Mesenchymal stem cell (in vitro differentiated cells and primary cell): ENCODE measurements at regions not wholly inside any gene's neighbourhood (a gene's known extent, or its start where the extent isn't known, plus 50 kb on each side); places are given as distances from the start of the nearest gene placed in this dataset.

Source experiments
- DNase-seq: peaks from one replicate; pipeline ENCODE4 v3.0.0-alpha.2; 2013
- H2AFZ ChIP-seq: one replicate; pipeline ENCODE4 v1.6.1; 2013; ENCODE audit warnings: low read depth, mild to moderate bottlenecking, control low read depth, inconsistent platforms, low read length, moderate library complexity
- H2AK5ac ChIP-seq: 2 replicates; pipeline ENCODE4 v1.6.1; 2013; ENCODE audit warnings: low read length, moderate library complexity, mild to moderate bottlenecking, inconsistent platforms; ENCODE audit not compliant: severe bottlenecking
- H2BK120ac ChIP-seq: one replicate; pipeline ENCODE4 v1.6.1; 2013; ENCODE audit warnings: low read depth, mild to moderate bottlenecking, inconsistent platforms, low read length, moderate library complexity
- H2BK12ac ChIP-seq, 2 experiments: one replicate each; pipeline ENCODE4 v1.6.1; 2013; ENCODE audit warnings: inconsistent platforms in 2 of 2, low read length in 2 of 2, mild to moderate bottlenecking in 2 of 2, moderate library complexity in 2 of 2, control low read depth in 1 of 2
- H2BK15ac ChIP-seq: one replicate; pipeline ENCODE4 v1.6.1; 2013; ENCODE audit warnings: mild to moderate bottlenecking, low read depth, inconsistent platforms; ENCODE audit not compliant: poor library complexity, severe bottlenecking
- H2BK5ac ChIP-seq: 2 replicates; pipeline ENCODE4 v1.6.1; 2013; ENCODE audit warnings: low read depth, mild to moderate bottlenecking, low read length, control low read depth, inconsistent platforms; ENCODE audit not compliant: poor library complexity, severe bottlenecking
- H3K14ac ChIP-seq, 2 experiments: one replicate each; pipeline ENCODE4 v1.6.1; 2013; ENCODE audit warnings: inconsistent platforms in 2 of 2, low read length in 2 of 2, control low read depth in 1 of 2, mild to moderate bottlenecking in 1 of 2, moderate library complexity in 1 of 2
- H3K18ac ChIP-seq, 2 experiments: one replicate each; pipeline ENCODE4 v1.6.1; 2013; ENCODE audit warnings: inconsistent platforms in 2 of 2, low read length in 2 of 2, control low read depth in 1 of 2, low read depth in 1 of 2, mild to moderate bottlenecking in 1 of 2
- H3K23ac ChIP-seq, 2 experiments: one replicate each; pipeline ENCODE4 v1.6.1; 2013; ENCODE audit warnings: inconsistent platforms in 2 of 2, low read length in 2 of 2, mild to moderate bottlenecking in 2 of 2, moderate library complexity in 2 of 2, control low read depth in 1 of 2
- H3K27ac ChIP-seq: 2 replicates; pipeline ENCODE4 v1.5.1; 2013; ENCODE audit warnings: mild to moderate bottlenecking, moderate library complexity, low read length, control low read depth, inconsistent platforms; ENCODE audit not compliant: poor library complexity, severe bottlenecking
- H3K27me3 ChIP-seq, 2 experiments: 2 replicates each; pipeline versions ENCODE4 v1.6.1 to v1.7.0; 2013; ENCODE audit warnings: low read length in 2 of 2, mild to moderate bottlenecking in 2 of 2, moderate library complexity in 2 of 2, control low read depth in 1 of 2, inconsistent platforms in 1 of 2; ENCODE audit not compliant: control insufficient read depth in 1 of 2, insufficient read depth in 1 of 2
- H3K36me3 ChIP-seq, 2 experiments: 2 replicates each; pipeline versions ENCODE4 v1.6.1 to v1.7.0; 2013; ENCODE audit warnings: low read length in 2 of 2, control low read depth in 1 of 2, inconsistent platforms in 1 of 2, low read depth in 1 of 2, mild to moderate bottlenecking in 1 of 2; ENCODE audit not compliant: insufficient read depth in 2 of 2, control insufficient read depth in 1 of 2
- H3K4ac ChIP-seq, 2 experiments: one replicate each; pipeline ENCODE4 v1.6.1; 2013; ENCODE audit warnings: inconsistent platforms in 2 of 2, low read length in 2 of 2, mild to moderate bottlenecking in 2 of 2, moderate library complexity in 2 of 2, control low read depth in 1 of 2, low read depth in 1 of 2
- H3K4me1 ChIP-seq: 2 replicates; pipeline ENCODE4 v1.6.1; 2013; ENCODE audit warnings: low read depth, low read length, control low read depth; ENCODE audit not compliant: control insufficient read depth, insufficient read depth
- H3K4me2 ChIP-seq: 2 replicates; pipeline ENCODE4 v1.6.1; 2013; ENCODE audit warnings: low read length, mild to moderate bottlenecking, inconsistent platforms; ENCODE audit not compliant: poor library complexity, severe bottlenecking
- H3K4me3 ChIP-seq, 2 experiments: 2 replicates each; pipeline versions ENCODE4 v1.5.1 to v1.7.0; 2013; ENCODE audit warnings: low read length in 2 of 2, mild to moderate bottlenecking in 2 of 2, control low read depth in 1 of 2, low read depth in 1 of 2; ENCODE audit not compliant: insufficient read depth in 1 of 2
- H3K79me1 ChIP-seq: replicated peaks from 2 replicates; pipeline ENCODE4 v1.6.1; 2013; ENCODE audit warnings: mild to moderate bottlenecking, control low read depth, low read length, inconsistent platforms; ENCODE audit not compliant: poor library complexity, severe bottlenecking
- H3K9ac ChIP-seq: 2 replicates; pipeline ENCODE4 v1.7.0; 2013; ENCODE audit warnings: mild to moderate bottlenecking, low read length, moderate library complexity
- H3K9me3 ChIP-seq: 2 replicates; pipeline ENCODE4 v1.7.0; 2013; ENCODE audit warnings: mild to moderate bottlenecking, low read length; ENCODE audit not compliant: control insufficient read depth
- H4K8ac ChIP-seq: one replicate; pipeline ENCODE4 v1.6.1; 2013; ENCODE audit warnings: inconsistent platforms, mild to moderate bottlenecking, low read length, moderate library complexity
- H4K91ac ChIP-seq: one replicate; pipeline ENCODE4 v1.6.1; 2013; ENCODE audit warnings: mild to moderate bottlenecking, low read length, inconsistent platforms
- WGBS: methylation state at CpG from one replicate; pipeline ENCODE4 v1.1.7; 2013; ENCODE audit warnings: mixed read lengths; 5-methylcytosine and 5-hydroxymethylcytosine counted together

GRCh38 chr1:195047772-195048171 is 1560.5 kb downstream of the KCNT2 start:
- H3K23ac ChIP-seq: no peak overlapping the region
- H3K27ac ChIP-seq: no peak overlapping the region
- H2AFZ ChIP-seq: no peak overlapping the region
- H3K4ac ChIP-seq: no peak overlapping the region
- H2AK5ac ChIP-seq: no peak overlapping the region
- no peaks in the 10 kb centered on the region for H3K36me3 ChIP-seq
- H3K27me3 ChIP-seq: no peaks in the 10 kb centered on the region
- H2BK12ac ChIP-seq: no peak overlapping the region
- H4K8ac ChIP-seq: no peak overlapping the region
- H3K79me1 ChIP-seq: no peaks in the 10 kb centered on the region
- no peaks in the 10 kb centered on the region for H3K4me1 ChIP-seq
- no peak overlapping the region for H2BK5ac ChIP-seq
- no peak overlapping the region for H2BK15ac ChIP-seq
- no peak overlapping the region for H3K4me2 ChIP-seq
- DNase-seq: no peak
- H3K14ac ChIP-seq: no peak overlapping the region
- no peak overlapping the region for H3K9ac ChIP-seq
- H3K4me3 ChIP-seq: no peak overlapping the region
- H3K18ac ChIP-seq: no peak overlapping the region
- 100% methylated on average over 1 of the region's 2 CpGs for WGBS
- peaks cover 13% of the 10 kb centered on the region for H3K9me3 ChIP-seq
- no peak overlapping the region for H2BK120ac ChIP-seq
- no peak overlapping the region for H4K91ac ChIP-seq

- Histone ChIP-seq H4K8ac (no peak overlapping the region), H3K23ac (no peak overlapping the region), H3K4ac (no peak overlapping the region), H2AFZ (no peak overlapping the region), H2BK15ac (no peak overlapping the region), H2BK120ac (no peak overlapping the region), H2AK5ac (no peak overlapping the region), H4K91ac (no peak overlapping the region), H3K14ac (no peak overlapping the region), H3K9ac (no peak overlapping the region), H3K27me3 (no peaks in the 10 kb centered on the region), H3K18ac (no peak overlapping the region), H3K4me1 (no peaks in the 10 kb centered on the region), H3K4me3 (no peak overlapping the region), H3K4me2 (no peak overlapping the region), H2BK5ac (no peak overlapping the region), H3K36me3 (no peaks in the 10 kb centered on the region), H2BK12ac (no peak overlapping the region), H3K27ac (no peak overlapping the region), H3K9me3 (peaks cover 6% of the 10 kb centered on the region), H3K79me1 (no peaks in the 10 kb centered on the region)
- no CpG with 5 or more reads among the region's 2 CpGs for WGBS
- no peak for DNase-seq
Observed at GRCh38 chr1:195045072-195045471, 1563.2 kb downstream of the KCNT2 start.

- H3K18ac ChIP-seq: no peak overlapping the region
- WGBS: 72% methylated on average over 4 of the region's 5 CpGs
- H3K27me3 ChIP-seq: no peaks in the 10 kb centered on the region
- H2AK5ac ChIP-seq: no peak overlapping the region
- H2BK120ac ChIP-seq: no peak overlapping the region
- no peak overlapping the region for H3K9ac ChIP-seq
- H3K4me1 ChIP-seq: no peaks in the 10 kb centered on the region
- H3K4ac ChIP-seq: no peak overlapping the region
- peaks cover 23% of the 10 kb centered on the region for H3K9me3 ChIP-seq
- no peaks in the 10 kb centered on the region for H3K36me3 ChIP-seq
- no peak overlapping the region for H2BK12ac ChIP-seq
- H3K27ac ChIP-seq: no peak overlapping the region
- no peaks in the 10 kb centered on the region for H3K79me1 ChIP-seq
- no peak overlapping the region for H3K14ac ChIP-seq
- no peak overlapping the region for H4K91ac ChIP-seq
- no peak overlapping the region for H3K23ac ChIP-seq
- H3K4me3 ChIP-seq: no peak overlapping the region
- H2AFZ ChIP-seq: no peak overlapping the region
- no peak overlapping the region for H4K8ac ChIP-seq
- no peak for DNase-seq
- H3K4me2 ChIP-seq: no peak overlapping the region
- no peak overlapping the region for H2BK5ac ChIP-seq
- no peak overlapping the region for H2BK15ac ChIP-seq
Observed at GRCh38 chr1:195030793-195031192, 1577.4 kb downstream of the KCNT2 start.

GRCh38 chr1:195026792-195027191 is 1581.4 kb downstream of the KCNT2 start:
- no peak overlapping the region for H2AK5ac ChIP-seq
- 79% methylated on average over 3 of the region's 6 CpGs for WGBS
- no peak overlapping the region for H3K4ac ChIP-seq
- H3K4me3 ChIP-seq: no peak overlapping the region
- no peak overlapping the region for H3K4me2 ChIP-seq
- no peak for DNase-seq
- H3K27ac ChIP-seq: no peak overlapping the region
- no peak overlapping the region for H2BK120ac ChIP-seq
- H3K23ac ChIP-seq: no peak overlapping the region
- H2BK5ac ChIP-seq: no peak overlapping the region
- H3K18ac ChIP-seq: no peak overlapping the region
- no peaks in the 10 kb centered on the region for H3K79me1 ChIP-seq
- no peaks in the 10 kb centered on the region for H3K36me3 ChIP-seq
- H2BK15ac ChIP-seq: no peak overlapping the region
- H2AFZ ChIP-seq: no peak overlapping the region
- no peak overlapping the region for H2BK12ac ChIP-seq
- no peak overlapping the region for H3K14ac ChIP-seq
- H3K4me1 ChIP-seq: no peaks in the 10 kb centered on the region
- H3K27me3 ChIP-seq: no peaks in the 10 kb centered on the region
- no peak overlapping the region for H3K9ac ChIP-seq
- peaks cover 14% of the 10 kb centered on the region for H3K9me3 ChIP-seq
- H4K91ac ChIP-seq: no peak overlapping the region
- H4K8ac ChIP-seq: no peak overlapping the region
